ENCODE measurements at regions not wholly inside any gene's neighbourhood (a gene's known extent, or its start where the extent isn't known, plus 50 kb on each side); places are given as distances from the start of the nearest gene placed in this dataset.

DNA sequence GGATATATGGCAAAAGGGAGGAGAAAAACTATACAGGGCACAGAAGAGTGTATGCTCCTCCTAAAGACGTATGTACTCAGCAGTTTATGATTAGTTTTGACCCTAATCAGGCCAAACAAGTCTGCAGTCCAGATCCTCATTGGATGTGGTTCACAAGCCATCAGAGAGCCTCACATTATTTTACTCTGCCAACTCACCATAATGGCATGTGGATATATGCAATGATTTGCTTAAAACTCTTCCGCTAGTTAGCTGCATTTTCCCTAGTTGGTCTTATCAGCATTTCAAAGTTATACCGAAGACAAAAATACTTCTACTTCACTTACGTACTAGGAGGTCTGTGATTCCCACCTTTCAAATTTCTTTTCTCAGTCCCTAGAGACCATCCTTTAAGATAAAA is 198.4 kb downstream of the CMPK2 start (continued):
- TF ChIP-seq, protein P1, sequence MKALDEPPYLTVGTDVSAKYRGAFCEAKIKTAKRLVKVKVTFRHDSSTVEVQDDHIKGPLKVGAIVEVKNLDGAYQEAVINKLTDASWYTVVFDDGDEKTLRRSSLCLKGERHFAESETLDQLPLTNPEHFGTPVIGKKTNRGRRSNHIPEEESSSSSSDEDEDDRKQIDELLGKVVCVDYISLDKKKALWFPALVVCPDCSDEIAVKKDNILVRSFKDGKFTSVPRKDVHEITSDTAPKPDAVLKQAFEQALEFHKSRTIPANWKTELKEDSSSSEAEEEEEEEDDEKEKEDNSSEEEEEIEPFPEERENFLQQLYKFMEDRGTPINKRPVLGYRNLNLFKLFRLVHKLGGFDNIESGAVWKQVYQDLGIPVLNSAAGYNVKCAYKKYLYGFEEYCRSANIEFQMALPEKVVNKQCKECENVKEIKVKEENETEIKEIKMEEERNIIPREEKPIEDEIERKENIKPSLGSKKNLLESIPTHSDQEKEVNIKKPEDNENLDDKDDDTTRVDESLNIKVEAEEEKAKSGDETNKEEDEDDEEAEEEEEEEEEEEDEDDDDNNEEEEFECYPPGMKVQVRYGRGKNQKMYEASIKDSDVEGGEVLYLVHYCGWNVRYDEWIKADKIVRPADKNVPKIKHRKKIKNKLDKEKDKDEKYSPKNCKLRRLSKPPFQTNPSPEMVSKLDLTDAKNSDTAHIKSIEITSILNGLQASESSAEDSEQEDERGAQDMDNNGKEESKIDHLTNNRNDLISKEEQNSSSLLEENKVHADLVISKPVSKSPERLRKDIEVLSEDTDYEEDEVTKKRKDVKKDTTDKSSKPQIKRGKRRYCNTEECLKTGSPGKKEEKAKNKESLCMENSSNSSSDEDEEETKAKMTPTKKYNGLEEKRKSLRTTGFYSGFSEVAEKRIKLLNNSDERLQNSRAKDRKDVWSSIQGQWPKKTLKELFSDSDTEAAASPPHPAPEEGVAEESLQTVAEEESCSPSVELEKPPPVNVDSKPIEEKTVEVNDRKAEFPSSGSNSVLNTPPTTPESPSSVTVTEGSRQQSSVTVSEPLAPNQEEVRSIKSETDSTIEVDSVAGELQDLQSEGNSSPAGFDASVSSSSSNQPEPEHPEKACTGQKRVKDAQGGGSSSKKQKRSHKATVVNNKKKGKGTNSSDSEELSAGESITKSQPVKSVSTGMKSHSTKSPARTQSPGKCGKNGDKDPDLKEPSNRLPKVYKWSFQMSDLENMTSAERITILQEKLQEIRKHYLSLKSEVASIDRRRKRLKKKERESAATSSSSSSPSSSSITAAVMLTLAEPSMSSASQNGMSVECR (CRISPR knock-in tag; IDR thresholded peaks at IDR 0.05; ENCODE audit: borderline replicate concordance), result no peak
- no peak for TF ChIP-seq RORB (CRISPR knock-in tag; IDR thresholded peaks at IDR 0.05)
- no peak for TF ChIP-seq TCF7 (CRISPR knock-in tag; IDR thresholded peaks at IDR 0.05; ENCODE audit: low read depth)
- TF ChIP-seq MXD4 (CRISPR knock-in tag; IDR thresholded peaks at IDR 0.05; ENCODE audit: borderline replicate concordance), result no peak
- TF ChIP-seq AFF4 (CRISPR knock-in tag; IDR thresholded peaks at IDR 0.05; ENCODE audit: borderline replicate concordance), result no peak
- no peak for TF ChIP-seq SP1 (CRISPR knock-in tag; conservative IDR thresholded peaks at IDR 0.05)
- TF ChIP-seq, protein P2, sequence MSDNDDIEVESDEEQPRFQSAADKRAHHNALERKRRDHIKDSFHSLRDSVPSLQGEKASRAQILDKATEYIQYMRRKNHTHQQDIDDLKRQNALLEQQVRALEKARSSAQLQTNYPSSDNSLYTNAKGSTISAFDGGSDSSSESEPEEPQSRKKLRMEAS (CRISPR knock-in tag; IDR thresholded peaks at IDR 0.05), result no peak
- no peak for TF ChIP-seq KAT7 (CRISPR knock-in tag; IDR thresholded peaks at IDR 0.05; ENCODE audit: borderline replicate concordance)
- TF ChIP-seq, protein P3, sequence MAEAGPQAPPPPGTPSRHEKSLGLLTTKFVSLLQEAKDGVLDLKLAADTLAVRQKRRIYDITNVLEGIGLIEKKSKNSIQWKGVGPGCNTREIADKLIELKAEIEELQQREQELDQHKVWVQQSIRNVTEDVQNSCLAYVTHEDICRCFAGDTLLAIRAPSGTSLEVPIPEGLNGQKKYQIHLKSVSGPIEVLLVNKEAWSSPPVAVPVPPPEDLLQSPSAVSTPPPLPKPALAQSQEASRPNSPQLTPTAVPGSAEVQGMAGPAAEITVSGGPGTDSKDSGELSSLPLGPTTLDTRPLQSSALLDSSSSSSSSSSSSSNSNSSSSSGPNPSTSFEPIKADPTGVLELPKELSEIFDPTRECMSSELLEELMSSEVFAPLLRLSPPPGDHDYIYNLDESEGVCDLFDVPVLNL (CRISPR knock-in tag; IDR thresholded peaks at IDR 0.05; ENCODE audit: borderline replicate concordance, low read depth), result no peak
- TF ChIP-seq, protein P4, sequence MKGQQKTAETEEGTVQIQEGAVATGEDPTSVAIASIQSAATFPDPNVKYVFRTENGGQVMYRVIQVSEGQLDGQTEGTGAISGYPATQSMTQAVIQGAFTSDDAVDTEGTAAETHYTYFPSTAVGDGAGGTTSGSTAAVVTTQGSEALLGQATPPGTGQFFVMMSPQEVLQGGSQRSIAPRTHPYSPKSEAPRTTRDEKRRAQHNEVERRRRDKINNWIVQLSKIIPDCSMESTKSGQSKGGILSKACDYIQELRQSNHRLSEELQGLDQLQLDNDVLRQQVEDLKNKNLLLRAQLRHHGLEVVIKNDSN (CRISPR knock-in tag; IDR thresholded peaks at IDR 0.05), result no peak
- TF ChIP-seq ZNF281 (CRISPR knock-in tag; IDR thresholded peaks at IDR 0.05), result no peak

GRCh38 chr2:6671913-6672312 is 193.8 kb downstream of the CMPK2 start:
- peaks cover 70% of the 10 kb centered on the region for H3K36me3 Mint-ChIP-seq
- H3K4me1 Mint-ChIP-seq, result no peaks in the 10 kb centered on the region
- H3K4me3 Mint-ChIP-seq, result no peak overlapping the region
- ChIA-PET POLR2A (no interaction called here), CTCF (no interaction called here)
- DNase-seq (ENCODE audit: low spot score), result no peak
- ATAC-seq, result no peak
- H3K27me3 Mint-ChIP-seq (ENCODE audit: low read depth), result peaks cover 8% of the 10 kb centered on the region
- no peak overlapping the region for H3K27ac Mint-ChIP-seq
- H3K9me3 Mint-ChIP-seq, result peaks cover 82% of the 10 kb centered on the region
- TF ChIP-seq, protein P5, sequence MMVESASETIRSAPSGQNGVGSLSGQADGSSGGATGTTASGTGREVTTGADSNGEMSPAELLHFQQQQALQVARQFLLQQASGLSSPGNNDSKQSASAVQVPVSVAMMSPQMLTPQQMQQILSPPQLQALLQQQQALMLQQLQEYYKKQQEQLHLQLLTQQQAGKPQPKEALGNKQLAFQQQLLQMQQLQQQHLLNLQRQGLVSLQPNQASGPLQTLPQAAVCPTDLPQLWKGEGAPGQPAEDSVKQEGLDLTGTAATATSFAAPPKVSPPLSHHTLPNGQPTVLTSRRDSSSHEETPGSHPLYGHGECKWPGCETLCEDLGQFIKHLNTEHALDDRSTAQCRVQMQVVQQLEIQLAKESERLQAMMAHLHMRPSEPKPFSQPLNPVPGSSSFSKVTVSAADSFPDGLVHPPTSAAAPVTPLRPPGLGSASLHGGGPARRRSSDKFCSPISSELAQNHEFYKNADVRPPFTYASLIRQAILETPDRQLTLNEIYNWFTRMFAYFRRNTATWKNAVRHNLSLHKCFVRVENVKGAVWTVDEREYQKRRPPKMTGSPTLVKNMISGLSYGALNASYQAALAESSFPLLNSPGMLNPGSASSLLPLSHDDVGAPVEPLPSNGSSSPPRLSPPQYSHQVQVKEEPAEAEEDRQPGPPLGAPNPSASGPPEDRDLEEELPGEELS (CRISPR knock-in tag; IDR thresholded peaks at IDR 0.05), result no peak
- TF ChIP-seq NFYB (CRISPR knock-in tag; conservative IDR thresholded peaks at IDR 0.05; ENCODE audit: low read depth) (no peak), ZNF281 (CRISPR knock-in tag; IDR thresholded peaks at IDR 0.05) (no peak), SP1 (CRISPR knock-in tag; conservative IDR thresholded peaks at IDR 0.05) (no peak), E2F1 (CRISPR knock-in tag; IDR thresholded peaks at IDR 0.05) (no peak), ZNF138 (CRISPR knock-in tag; conservative IDR thresholded peaks at IDR 0.05) (no peak), HMGA2 (CRISPR knock-in tag; IDR thresholded peaks at IDR 0.05) (no peak)

Data from WTC11 (cell line).